DND-41 (cell line): ENCODE measurements at regions not wholly inside any gene's neighbourhood (a gene's known extent, or its start where the extent isn't known, plus 50 kb on each side); places are given as distances from the start of the nearest gene placed in this dataset.

Experiments used
- ATAC-seq: fragments of 200-7000 bp; cut with Tn5 transposase; 3 replicates; pipeline ENCODE4 v1.9.1; 2021; ENCODE audit warnings: low read depth; ENCODE audit not compliant: insufficient read depth
- DNase-seq: peaks from one replicate; pipeline ENCODE4 v3.0.0-alpha.2; 2020
- H2AFZ ChIP-seq: 2 replicates; pipeline ENCODE4 v1.6.0; 2012; ENCODE audit warnings: low read depth, low read length
- H3K27ac ChIP-seq: 2 replicates; pipeline ENCODE4 v1.5.1; 2012; ENCODE audit warnings: low read length, inconsistent platforms
- H3K27me3 ChIP-seq: fragments of 200-600 bp; sonication (generic); 2 replicates; pipeline ENCODE4 v1.6.0; 2012; ENCODE audit warnings: low read length, mild to moderate bottlenecking, inconsistent platforms; ENCODE audit not compliant: insufficient read depth, poor library complexity
- H3K36me3 ChIP-seq: 2 replicates; pipeline ENCODE4 v1.5.1; 2012; ENCODE audit warnings: low read length, inconsistent platforms; ENCODE audit not compliant: insufficient read depth
- H3K4me1 ChIP-seq: 2 replicates; pipeline ENCODE4 v1.5.1; 2012; ENCODE audit warnings: mild to moderate bottlenecking, low read length; ENCODE audit not compliant: insufficient read depth
- H3K4me2 ChIP-seq: 2 replicates; pipeline ENCODE4 v1.6.0; 2012; ENCODE audit warnings: mild to moderate bottlenecking, moderate library complexity, low read length, inconsistent platforms; ENCODE audit not compliant: insufficient read depth
- H3K4me3 ChIP-seq, 2 experiments: fragments of 200-600 bp in 1 of 2; shearing (Covaris generic) in 1 of 2; 2 replicates each; pipeline ENCODE4 v1.5.1; 2012 to 2016; ENCODE audit warnings: inconsistent platforms in 2 of 2, low read length in 2 of 2, mild to moderate bottlenecking in 2 of 2, low read depth in 1 of 2, moderate library complexity in 1 of 2
- H3K79me2 ChIP-seq: 2 replicates; pipeline ENCODE4 v1.6.0; 2012; ENCODE audit warnings: low read length, inconsistent platforms; ENCODE audit not compliant: insufficient read depth
- H3K9ac ChIP-seq: 2 replicates; pipeline ENCODE4 v1.6.0; 2012; ENCODE audit warnings: low read depth, mild to moderate bottlenecking, inconsistent platforms, low read length, moderate library complexity
- H3K9me3 ChIP-seq: 2 replicates; pipeline ENCODE4 v1.5.1; 2012; ENCODE audit warnings: low read length, moderate library complexity, mild to moderate bottlenecking, inconsistent platforms; ENCODE audit not compliant: insufficient read depth, severe bottlenecking
- H4K20me1 ChIP-seq: 2 replicates; pipeline ENCODE4 v1.6.0; 2012; ENCODE audit warnings: low read length; ENCODE audit not compliant: insufficient read depth
- EZH2 ChIP-seq: IDR thresholded peaks from 3 replicates; pipeline ENCODE4 v1.6.1; 2012; ENCODE audit warnings: borderline replicate concordance, low read depth, mild to moderate bottlenecking, moderate library complexity, low read length, inconsistent platforms; ENCODE audit not compliant: severe bottlenecking
- TF ChIP-seq, protein P1 (sequence below): IDR thresholded peaks from 2 replicates; pipeline ENCODE4 v1.5.1; 2012; ENCODE audit warnings: borderline replicate concordance, low read length, moderate library complexity, mild to moderate bottlenecking; ENCODE audit not compliant: poor library complexity, severe bottlenecking; ENCODE audit errors: extremely low read depth

DNA sequence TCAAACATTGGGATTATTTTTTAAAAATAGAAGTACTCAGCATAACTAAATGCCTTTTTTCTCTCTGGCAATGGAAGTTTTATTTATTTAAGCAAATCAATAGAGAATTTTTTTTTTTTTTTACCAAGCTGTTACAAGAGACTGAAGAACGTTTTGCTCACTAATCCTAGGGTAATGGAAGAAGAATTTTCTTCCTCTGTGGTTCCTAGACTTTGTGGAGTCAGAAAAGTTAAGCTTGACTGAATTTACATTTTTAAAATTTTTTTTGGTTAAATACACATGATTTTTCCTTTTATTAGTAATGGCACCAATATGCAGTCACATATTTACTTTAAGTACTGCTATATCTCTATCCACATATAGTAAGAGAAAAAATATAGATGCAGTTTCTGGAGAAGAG is 189.8 kb downstream of the PCSK1 start:
- DNase-seq (no peak), ATAC-seq (no peak)
- TF ChIP-seq, protein P1, sequence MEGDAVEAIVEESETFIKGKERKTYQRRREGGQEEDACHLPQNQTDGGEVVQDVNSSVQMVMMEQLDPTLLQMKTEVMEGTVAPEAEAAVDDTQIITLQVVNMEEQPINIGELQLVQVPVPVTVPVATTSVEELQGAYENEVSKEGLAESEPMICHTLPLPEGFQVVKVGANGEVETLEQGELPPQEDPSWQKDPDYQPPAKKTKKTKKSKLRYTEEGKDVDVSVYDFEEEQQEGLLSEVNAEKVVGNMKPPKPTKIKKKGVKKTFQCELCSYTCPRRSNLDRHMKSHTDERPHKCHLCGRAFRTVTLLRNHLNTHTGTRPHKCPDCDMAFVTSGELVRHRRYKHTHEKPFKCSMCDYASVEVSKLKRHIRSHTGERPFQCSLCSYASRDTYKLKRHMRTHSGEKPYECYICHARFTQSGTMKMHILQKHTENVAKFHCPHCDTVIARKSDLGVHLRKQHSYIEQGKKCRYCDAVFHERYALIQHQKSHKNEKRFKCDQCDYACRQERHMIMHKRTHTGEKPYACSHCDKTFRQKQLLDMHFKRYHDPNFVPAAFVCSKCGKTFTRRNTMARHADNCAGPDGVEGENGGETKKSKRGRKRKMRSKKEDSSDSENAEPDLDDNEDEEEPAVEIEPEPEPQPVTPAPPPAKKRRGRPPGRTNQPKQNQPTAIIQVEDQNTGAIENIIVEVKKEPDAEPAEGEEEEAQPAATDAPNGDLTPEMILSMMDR: no peak
- TF ChIP-seq EZH2: no peak
- H3K27me3 ChIP-seq: no peaks in the 10 kb centered on the region
- no peaks in the 10 kb centered on the region for H4K20me1 ChIP-seq
- H3K4me1 ChIP-seq: no peaks in the 10 kb centered on the region
- H3K79me2 ChIP-seq: no peaks in the 10 kb centered on the region
- no peak overlapping the region for H3K27ac ChIP-seq
- H3K4me3 ChIP-seq: no peak overlapping the region
- H3K4me2 ChIP-seq: no peak overlapping the region
- H2AFZ ChIP-seq: no peak overlapping the region
- no peak overlapping the region for H3K9ac ChIP-seq
- H3K36me3 ChIP-seq: no peaks in the 10 kb centered on the region
- H3K9me3 ChIP-seq: no peaks in the 10 kb centered on the region

DNA sequence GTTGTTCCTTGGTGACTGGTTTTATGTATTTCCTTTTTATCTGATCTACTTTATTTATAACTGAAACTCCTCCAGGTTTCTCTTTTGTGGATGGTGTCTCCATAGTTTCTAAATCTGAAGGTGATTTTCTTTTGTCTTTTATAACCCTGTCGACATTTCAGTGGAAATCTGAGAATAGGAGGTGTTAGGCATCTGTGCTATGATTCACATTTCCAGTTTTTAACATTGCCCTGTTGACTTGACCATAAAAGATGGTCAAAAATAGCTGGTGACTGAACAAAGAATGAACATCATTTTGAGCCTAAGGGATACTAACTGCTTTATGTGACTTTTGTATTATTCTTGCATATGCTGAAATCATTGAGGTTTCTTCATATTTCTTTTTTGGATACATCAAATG is 190.5 kb downstream of the PCSK1 start:
- H2AFZ ChIP-seq: no peak overlapping the region
- no peaks in the 10 kb centered on the region for H3K79me2 ChIP-seq
- H3K36me3 ChIP-seq: no peaks in the 10 kb centered on the region
- no peak overlapping the region for H3K9ac ChIP-seq
- no peak overlapping the region for H3K27ac ChIP-seq
- no peaks in the 10 kb centered on the region for H3K4me1 ChIP-seq
- DNase-seq (no peak), ATAC-seq (no peak)
- TF ChIP-seq, protein P1: no peak
- no peak for TF ChIP-seq EZH2
- no peaks in the 10 kb centered on the region for H3K27me3 ChIP-seq
- no peaks in the 10 kb centered on the region for H4K20me1 ChIP-seq
- H3K4me2 ChIP-seq: no peak overlapping the region
- no peak overlapping the region for H3K4me3 ChIP-seq
- H3K9me3 ChIP-seq: no peaks in the 10 kb centered on the region

DNA sequence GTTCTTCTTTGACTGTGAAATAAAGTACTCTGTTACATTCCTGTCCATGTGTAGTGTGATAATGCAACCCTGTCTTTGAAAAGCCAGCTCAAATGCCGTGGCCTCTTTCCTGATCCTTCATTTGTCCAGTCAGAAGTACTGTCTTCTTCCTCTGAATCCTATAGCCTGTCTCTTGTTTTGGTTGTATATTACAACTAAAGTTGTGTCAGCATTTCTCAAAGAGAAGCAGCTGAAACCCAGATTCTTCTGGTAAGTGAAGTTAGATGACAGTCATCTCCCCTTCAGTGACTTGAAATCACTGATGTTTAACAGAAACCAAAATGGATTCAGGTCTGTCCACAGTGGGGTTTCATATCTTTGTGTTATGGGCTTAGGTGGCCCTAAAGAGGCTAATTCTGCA is 196.2 kb downstream of the PCSK1 start:
- DNase-seq (no peak), ATAC-seq (no peak)
- Histone ChIP-seq H3K4me1 (no peaks in the 10 kb centered on the region), H3K36me3 (no peaks in the 10 kb centered on the region), H3K9ac (no peak overlapping the region), H3K27ac (no peak overlapping the region), H2AFZ (no peak overlapping the region), H3K4me2 (no peak overlapping the region), H4K20me1 (no peaks in the 10 kb centered on the region), H3K79me2 (no peaks in the 10 kb centered on the region), H3K9me3 (no peaks in the 10 kb centered on the region), H3K27me3 (no peaks in the 10 kb centered on the region), H3K4me3 (no peak overlapping the region)
- TF ChIP-seq, protein P1: no peak
- TF ChIP-seq EZH2: no peak

DNA sequence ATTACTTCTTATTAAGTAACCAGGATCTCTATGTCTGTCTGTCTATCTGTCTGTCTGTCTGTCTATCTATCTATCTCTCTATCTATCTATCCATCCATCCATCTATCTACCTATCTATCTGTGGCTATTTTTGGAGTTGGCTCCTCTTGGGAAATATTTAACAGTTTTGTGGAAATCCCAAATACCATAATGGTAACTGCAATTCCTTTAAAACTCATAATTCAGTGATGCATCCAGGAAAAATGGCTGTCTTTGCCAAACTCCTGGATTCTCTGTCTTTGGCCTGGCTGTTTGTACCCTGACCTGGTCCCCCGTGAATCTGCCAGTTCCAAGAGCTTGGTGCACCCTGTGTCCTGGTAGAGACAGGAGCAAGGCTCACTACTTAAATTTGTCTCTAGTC is 197.0 kb downstream of the PCSK1 start:
- H3K4me1 ChIP-seq: no peaks in the 10 kb centered on the region
- H3K36me3 ChIP-seq: no peaks in the 10 kb centered on the region
- DNase-seq (no peak), ATAC-seq (no peak)
- no peaks in the 10 kb centered on the region for H4K20me1 ChIP-seq
- H3K4me3 ChIP-seq: no peak overlapping the region
- no peak for TF ChIP-seq EZH2
- TF ChIP-seq, protein P1: no peak
- H3K27ac ChIP-seq: no peak overlapping the region
- H3K27me3 ChIP-seq: no peaks in the 10 kb centered on the region
- no peak overlapping the region for H3K4me2 ChIP-seq
- H3K9me3 ChIP-seq: no peaks in the 10 kb centered on the region
- no peak overlapping the region for H2AFZ ChIP-seq
- H3K9ac ChIP-seq: no peak overlapping the region
- H3K79me2 ChIP-seq: no peaks in the 10 kb centered on the region
